DOHH2 (cell line): ENCODE measurements at regions not wholly inside any gene's neighbourhood (a gene's known extent, or its start where the extent isn't known, plus 50 kb on each side); places are given as distances from the start of the nearest gene placed in this dataset.

Source experiments
- EZH2phosphoT487 ChIP-seq: fragments of 200-600 bp; sonication (generic); IDR thresholded peaks from 2 replicates; pipeline ENCODE4 v1.6.1; 2017; ENCODE audit warnings: borderline replicate concordance, mild to moderate bottlenecking, antibody characterized with exemption, low read length, moderate library complexity, mixed read lengths
- TF ChIP-seq, protein P1 (sequence below): fragments of 200-600 bp; sonication (generic); IDR thresholded peaks from one replicate; pipeline ENCODE4 v1.5.1; 2014; ENCODE audit warnings: antibody characterized with exemption, mild to moderate bottlenecking, low read depth, low read length; ENCODE audit not compliant: poor library complexity, severe bottlenecking

DNA sequence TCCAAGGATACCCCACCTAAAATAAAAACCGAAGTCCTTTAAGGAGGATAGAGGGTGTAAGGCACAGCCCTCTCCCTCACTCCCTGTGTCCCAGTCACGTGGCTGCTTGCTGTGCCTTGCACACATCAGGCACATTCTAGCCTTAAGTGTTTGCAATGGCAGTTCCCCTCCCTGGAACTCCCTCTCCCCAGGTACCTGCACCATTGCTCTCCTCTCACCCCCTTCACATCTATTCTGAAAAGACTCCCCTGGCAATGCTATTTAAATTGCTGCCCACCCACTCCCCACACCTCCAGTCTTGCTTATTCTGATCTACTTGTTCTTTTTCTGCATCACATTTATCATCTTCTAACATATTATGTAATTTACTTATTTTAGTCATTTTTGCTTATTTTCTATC is 91.6 kb upstream of the LNX1 start:
- TF ChIP-seq, protein P1, sequence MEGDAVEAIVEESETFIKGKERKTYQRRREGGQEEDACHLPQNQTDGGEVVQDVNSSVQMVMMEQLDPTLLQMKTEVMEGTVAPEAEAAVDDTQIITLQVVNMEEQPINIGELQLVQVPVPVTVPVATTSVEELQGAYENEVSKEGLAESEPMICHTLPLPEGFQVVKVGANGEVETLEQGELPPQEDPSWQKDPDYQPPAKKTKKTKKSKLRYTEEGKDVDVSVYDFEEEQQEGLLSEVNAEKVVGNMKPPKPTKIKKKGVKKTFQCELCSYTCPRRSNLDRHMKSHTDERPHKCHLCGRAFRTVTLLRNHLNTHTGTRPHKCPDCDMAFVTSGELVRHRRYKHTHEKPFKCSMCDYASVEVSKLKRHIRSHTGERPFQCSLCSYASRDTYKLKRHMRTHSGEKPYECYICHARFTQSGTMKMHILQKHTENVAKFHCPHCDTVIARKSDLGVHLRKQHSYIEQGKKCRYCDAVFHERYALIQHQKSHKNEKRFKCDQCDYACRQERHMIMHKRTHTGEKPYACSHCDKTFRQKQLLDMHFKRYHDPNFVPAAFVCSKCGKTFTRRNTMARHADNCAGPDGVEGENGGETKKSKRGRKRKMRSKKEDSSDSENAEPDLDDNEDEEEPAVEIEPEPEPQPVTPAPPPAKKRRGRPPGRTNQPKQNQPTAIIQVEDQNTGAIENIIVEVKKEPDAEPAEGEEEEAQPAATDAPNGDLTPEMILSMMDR = no peak
- TF ChIP-seq EZH2phosphoT487 = no peak
